Fibroblast of pulmonary artery (primary cell): ENCODE measurements at regions not wholly inside any gene's neighbourhood (a gene's known extent, or its start where the extent isn't known, plus 50 kb on each side); places are given as distances from the start of the nearest gene placed in this dataset.

Experiments
- DNase-seq: peaks from one replicate; pipeline ENCODE4 v3.0.0-alpha.2; 2010; ENCODE audit warnings: low read depth
- H3K4me3 ChIP-seq: replicated peaks from 2 replicates; pipeline ENCODE4 v1.5.1; 2011; ENCODE audit warnings: low read depth, mild to moderate bottlenecking, control low read depth, low read length, moderate library complexity
- TF ChIP-seq, protein P1 (sequence below): IDR thresholded peaks from 2 replicates; pipeline ENCODE4 v1.5.1; 2011; ENCODE audit warnings: mild to moderate bottlenecking, control low read depth, low read length, inconsistent platforms; ENCODE audit errors: missing control alignments

GRCh38 chr21:35764077-35764476 lies 296.2 kb downstream of the SETD4 start:
- no peak overlapping the region for H3K4me3 ChIP-seq
- DNase-seq = no peak
- TF ChIP-seq, protein P1, sequence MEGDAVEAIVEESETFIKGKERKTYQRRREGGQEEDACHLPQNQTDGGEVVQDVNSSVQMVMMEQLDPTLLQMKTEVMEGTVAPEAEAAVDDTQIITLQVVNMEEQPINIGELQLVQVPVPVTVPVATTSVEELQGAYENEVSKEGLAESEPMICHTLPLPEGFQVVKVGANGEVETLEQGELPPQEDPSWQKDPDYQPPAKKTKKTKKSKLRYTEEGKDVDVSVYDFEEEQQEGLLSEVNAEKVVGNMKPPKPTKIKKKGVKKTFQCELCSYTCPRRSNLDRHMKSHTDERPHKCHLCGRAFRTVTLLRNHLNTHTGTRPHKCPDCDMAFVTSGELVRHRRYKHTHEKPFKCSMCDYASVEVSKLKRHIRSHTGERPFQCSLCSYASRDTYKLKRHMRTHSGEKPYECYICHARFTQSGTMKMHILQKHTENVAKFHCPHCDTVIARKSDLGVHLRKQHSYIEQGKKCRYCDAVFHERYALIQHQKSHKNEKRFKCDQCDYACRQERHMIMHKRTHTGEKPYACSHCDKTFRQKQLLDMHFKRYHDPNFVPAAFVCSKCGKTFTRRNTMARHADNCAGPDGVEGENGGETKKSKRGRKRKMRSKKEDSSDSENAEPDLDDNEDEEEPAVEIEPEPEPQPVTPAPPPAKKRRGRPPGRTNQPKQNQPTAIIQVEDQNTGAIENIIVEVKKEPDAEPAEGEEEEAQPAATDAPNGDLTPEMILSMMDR = no peak

- no peak for DNase-seq
- no peak overlapping the region for H3K4me3 ChIP-seq
- TF ChIP-seq, protein P1 = no peak
Observed at GRCh38 chr21:35754583-35754982, 305.7 kb downstream of the SETD4 start.

- no peak for DNase-seq
- TF ChIP-seq, protein P1 = no peak
- no peak overlapping the region for H3K4me3 ChIP-seq
Observed at GRCh38 chr21:35753308-35753707, 307.0 kb downstream of the SETD4 start.

GRCh38 chr21:35751171-35751570 lies 309.2 kb downstream of the SETD4 start:
- DNase-seq = no peak
- no peak overlapping the region for H3K4me3 ChIP-seq
- TF ChIP-seq, protein P1 = no peak

DNA sequence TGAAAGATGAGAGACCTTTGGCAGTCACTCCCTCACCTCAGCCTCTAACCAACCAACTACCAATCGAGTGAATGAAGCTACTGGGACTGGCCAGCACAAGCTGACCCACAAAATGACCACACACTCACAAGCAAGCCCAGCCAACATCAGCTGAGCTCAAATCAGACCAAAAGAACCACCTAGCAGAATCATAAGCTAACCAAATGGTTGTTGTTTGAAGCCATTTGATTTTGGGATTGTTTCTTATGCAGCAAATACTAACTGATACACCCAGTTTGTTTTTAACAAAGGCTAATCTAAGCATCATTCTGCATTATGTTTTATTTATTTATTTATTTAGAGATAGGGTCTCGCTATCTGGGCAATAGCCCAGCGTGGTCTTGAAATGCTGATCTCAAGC lies 310.4 kb downstream of the SETD4 start:
- DNase-seq = no peak
- TF ChIP-seq, protein P1 = no peak
- no peak overlapping the region for H3K4me3 ChIP-seq

GRCh38 chr21:35748678-35749314 lies 311.5 kb downstream of the SETD4 start:
- no peak overlapping the region for H3K4me3 ChIP-seq
- DNase-seq = no peak
- TF ChIP-seq, protein P1 = no peak

DNA sequence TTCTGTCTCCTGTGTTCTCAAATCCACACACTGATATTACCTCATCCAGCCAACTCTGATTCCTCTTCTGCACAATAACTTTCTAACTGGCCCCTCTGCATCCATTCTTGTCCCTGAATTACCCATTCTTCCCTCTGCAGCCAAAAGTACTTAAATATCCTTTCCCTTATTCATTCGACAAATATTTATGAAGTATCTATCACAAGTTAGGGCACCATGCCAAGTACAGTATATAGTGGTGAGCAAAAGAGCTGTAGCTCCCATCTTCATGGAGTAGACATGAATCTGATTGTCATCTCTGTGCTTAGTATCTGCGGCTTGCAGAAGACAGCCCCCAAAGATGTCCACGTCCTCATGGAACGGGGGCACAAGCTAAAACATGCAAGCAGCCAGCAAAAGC lies 316.8 kb downstream of the SETD4 start:
- H3K4me3 ChIP-seq = no peak overlapping the region
- no peak for DNase-seq
- TF ChIP-seq, protein P1 = no peak
